ENCODE measurements at regions not wholly inside any gene's neighbourhood (a gene's known extent, or its start where the extent isn't known, plus 50 kb on each side); places are given as distances from the start of the nearest gene placed in this dataset.

GRCh38 chr1:219404629-219405028 is 208.3 kb downstream of the ZC3H11B start:
- TF ChIP-seq CTCF (IDR thresholded peaks at IDR 0.05; ENCODE audit: borderline replicate concordance, control extremely low read depth, extremely low read depth, insufficient read depth, missing control alignments): no peak
- DNase-seq (ENCODE audit: low spot score): no peak
- in situ Hi-C loops (cut with MboI; ENCODE audit: low sequenced_read_pairs, unreplicated experiment): no loop called here

- no peak for TF ChIP-seq CTCF (IDR thresholded peaks at IDR 0.05; ENCODE audit: borderline replicate concordance, control extremely low read depth, extremely low read depth, insufficient read depth, missing control alignments)
- in situ Hi-C loops (cut with MboI; ENCODE audit: low sequenced_read_pairs, unreplicated experiment): no loop called here
- no peak for DNase-seq (ENCODE audit: low spot score)
Measured at GRCh38 chr1:219402925-219403324, 210.0 kb downstream of the ZC3H11B start.

- in situ Hi-C loops (cut with MboI; ENCODE audit: low sequenced_read_pairs, unreplicated experiment): no loop called here
- DNase-seq (ENCODE audit: low spot score): no peak
- TF ChIP-seq CTCF (IDR thresholded peaks at IDR 0.05; ENCODE audit: borderline replicate concordance, control extremely low read depth, extremely low read depth, insufficient read depth, missing control alignments): no peak
Measured at GRCh38 chr1:219401724-219402625, 210.9 kb downstream of the ZC3H11B start.

- TF ChIP-seq CTCF (IDR thresholded peaks at IDR 0.05; ENCODE audit: borderline replicate concordance, control extremely low read depth, extremely low read depth, insufficient read depth, missing control alignments): no peak
- in situ Hi-C loops (cut with MboI; ENCODE audit: low sequenced_read_pairs, unreplicated experiment): loop anchor here (25.0 kb wide), 1 partner anchor 1062 kb away; the partner anchor contains the start of gene TGFB2
- DNase-seq (ENCODE audit: low spot score): no peak
Measured at GRCh38 chr1:219399446-219399845, 213.5 kb downstream of the ZC3H11B start.

- in situ Hi-C loops (cut with MboI; ENCODE audit: low sequenced_read_pairs, unreplicated experiment): loop anchor here (25.0 kb wide), 1 partner anchor 1062 kb away; the partner anchor contains the start of gene TGFB2
- TF ChIP-seq CTCF (IDR thresholded peaks at IDR 0.05; ENCODE audit: borderline replicate concordance, control extremely low read depth, extremely low read depth, insufficient read depth, missing control alignments): no peak
- DNase-seq (ENCODE audit: low spot score): no peak
Measured at GRCh38 chr1:219398815-219399396, 214.0 kb downstream of the ZC3H11B start.

DNA sequence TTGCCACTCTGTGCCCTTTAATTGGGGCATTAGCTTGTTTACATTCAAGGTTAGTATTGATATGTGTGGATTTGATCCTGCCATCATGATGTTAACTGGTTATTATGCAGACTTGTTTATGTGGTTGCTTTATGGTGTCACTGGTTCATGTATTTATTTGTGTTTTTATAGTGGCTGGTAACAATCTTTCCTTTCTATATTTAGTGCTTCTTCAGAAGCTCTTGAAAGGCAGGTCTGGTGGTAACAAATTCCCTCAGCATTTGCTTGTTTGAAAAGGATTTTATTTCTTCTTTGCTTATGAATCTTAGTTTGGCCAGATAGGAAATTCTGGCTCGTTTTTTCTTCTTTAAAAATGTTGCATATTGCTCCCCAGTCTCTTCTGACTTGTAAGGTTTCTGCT is 215.4 kb downstream of the ZC3H11B start:
- in situ Hi-C loops (cut with MboI; ENCODE audit: low sequenced_read_pairs, unreplicated experiment): loop anchor here (25.0 kb wide), 1 partner anchor 1060 kb away; the partner anchor contains the start of gene TGFB2
- DNase-seq (ENCODE audit: low spot score): no peak
- no peak for TF ChIP-seq CTCF (IDR thresholded peaks at IDR 0.05; ENCODE audit: borderline replicate concordance, control extremely low read depth, extremely low read depth, insufficient read depth, missing control alignments)
